Fibroblast of the aortic adventitia (primary cell): ENCODE measurements at regions not wholly inside any gene's neighbourhood (a gene's known extent, or its start where the extent isn't known, plus 50 kb on each side); places are given as distances from the start of the nearest gene placed in this dataset.

Experiments used
- DNase-seq: peaks from one replicate; pipeline ENCODE4 v3.0.0-alpha.2; 2010; ENCODE audit warnings: low read depth
- H3K4me3 ChIP-seq: 2 replicates; pipeline ENCODE4 v1.5.1; 2011; ENCODE audit warnings: low read depth, mild to moderate bottlenecking, control low read depth, low read length, moderate library complexity
- TF ChIP-seq, protein P1 (sequence below): IDR thresholded peaks from 2 replicates; pipeline ENCODE4 v1.5.1; 2011; ENCODE audit warnings: mild to moderate bottlenecking, low read length, control low read depth, inconsistent platforms; ENCODE audit not compliant: insufficient read depth

DNA sequence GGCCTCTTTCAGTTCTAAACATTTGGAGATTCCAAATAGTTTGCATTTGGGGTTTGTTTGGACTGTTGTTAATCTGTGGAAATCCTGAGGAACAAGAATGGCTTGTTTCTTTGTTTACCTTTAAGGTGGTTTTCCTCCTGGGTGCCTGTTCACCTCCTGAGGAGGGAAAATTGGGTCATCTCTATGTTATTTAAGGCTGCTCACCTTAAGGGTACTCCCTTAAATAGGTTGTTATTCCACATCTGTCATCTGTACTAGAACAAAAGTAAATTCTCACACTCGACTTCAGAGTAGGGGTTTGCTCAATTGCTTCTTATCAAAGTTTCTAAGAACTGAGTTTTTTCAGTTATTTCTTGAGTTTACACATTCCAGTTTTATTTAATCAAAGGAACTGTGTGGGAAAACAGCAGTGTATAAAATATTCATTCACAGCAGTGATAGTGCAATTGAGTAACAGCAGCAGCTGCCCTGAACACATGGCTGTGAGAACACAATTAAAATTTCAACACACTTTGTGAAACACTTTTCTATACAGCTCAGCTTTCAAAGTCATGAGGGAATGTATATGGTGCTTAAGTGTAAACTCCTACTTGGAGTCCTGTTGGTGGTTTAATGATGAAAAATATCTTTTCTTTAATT, 238.5 kb upstream of the PGRMC2 start:
- peak; percentile 66 for DNase-seq
- no peak overlapping the region for H3K4me3 ChIP-seq
- TF ChIP-seq, protein P1, sequence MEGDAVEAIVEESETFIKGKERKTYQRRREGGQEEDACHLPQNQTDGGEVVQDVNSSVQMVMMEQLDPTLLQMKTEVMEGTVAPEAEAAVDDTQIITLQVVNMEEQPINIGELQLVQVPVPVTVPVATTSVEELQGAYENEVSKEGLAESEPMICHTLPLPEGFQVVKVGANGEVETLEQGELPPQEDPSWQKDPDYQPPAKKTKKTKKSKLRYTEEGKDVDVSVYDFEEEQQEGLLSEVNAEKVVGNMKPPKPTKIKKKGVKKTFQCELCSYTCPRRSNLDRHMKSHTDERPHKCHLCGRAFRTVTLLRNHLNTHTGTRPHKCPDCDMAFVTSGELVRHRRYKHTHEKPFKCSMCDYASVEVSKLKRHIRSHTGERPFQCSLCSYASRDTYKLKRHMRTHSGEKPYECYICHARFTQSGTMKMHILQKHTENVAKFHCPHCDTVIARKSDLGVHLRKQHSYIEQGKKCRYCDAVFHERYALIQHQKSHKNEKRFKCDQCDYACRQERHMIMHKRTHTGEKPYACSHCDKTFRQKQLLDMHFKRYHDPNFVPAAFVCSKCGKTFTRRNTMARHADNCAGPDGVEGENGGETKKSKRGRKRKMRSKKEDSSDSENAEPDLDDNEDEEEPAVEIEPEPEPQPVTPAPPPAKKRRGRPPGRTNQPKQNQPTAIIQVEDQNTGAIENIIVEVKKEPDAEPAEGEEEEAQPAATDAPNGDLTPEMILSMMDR = no peak

DNA sequence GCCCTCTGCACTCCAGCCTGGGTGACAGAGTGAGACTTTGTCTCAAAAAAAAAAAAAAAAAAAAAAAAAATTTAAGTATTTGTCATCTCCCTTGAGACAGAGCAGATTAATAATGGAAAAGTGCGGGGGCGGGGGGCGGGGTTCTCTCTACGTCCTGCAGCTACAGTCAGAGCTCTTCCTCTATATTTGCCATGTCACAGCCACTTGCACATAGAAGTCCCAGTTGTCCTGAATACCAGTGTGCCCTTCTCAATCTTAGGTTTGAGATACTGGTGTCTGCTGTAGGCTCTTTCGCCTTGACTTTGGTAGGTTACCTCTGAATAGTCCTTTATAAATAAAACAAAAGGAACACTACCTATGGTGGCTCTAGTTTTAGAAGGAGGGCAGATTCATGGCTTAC, 237.8 kb upstream of the PGRMC2 start:
- peak; percentile 70 for DNase-seq
- TF ChIP-seq, protein P1 = no peak
- H3K4me3 ChIP-seq = no peak overlapping the region

DNA sequence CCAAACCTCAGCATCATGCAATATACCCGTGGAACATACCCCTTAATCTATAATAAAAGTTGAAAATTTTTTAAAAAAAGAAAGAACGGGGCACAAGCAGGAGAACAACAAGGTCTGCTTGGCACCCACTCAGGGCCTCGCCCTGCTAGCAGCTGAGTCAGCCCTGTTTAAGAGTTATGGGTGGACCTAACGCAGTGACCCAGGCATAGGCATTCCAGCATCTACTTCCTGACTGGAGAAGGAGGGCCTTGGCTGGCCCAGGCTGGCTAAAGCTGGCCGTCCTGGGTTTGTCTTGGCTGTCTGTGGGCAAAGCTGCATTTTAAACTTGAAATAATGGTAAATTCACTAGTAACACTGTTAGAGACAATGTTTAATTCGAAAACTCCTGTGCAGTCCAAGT, 236.7 kb upstream of the PGRMC2 start:
- H3K4me3 ChIP-seq = no peak overlapping the region
- DNase-seq = peak; percentile 97
- TF ChIP-seq, protein P1 = no peak

DNA sequence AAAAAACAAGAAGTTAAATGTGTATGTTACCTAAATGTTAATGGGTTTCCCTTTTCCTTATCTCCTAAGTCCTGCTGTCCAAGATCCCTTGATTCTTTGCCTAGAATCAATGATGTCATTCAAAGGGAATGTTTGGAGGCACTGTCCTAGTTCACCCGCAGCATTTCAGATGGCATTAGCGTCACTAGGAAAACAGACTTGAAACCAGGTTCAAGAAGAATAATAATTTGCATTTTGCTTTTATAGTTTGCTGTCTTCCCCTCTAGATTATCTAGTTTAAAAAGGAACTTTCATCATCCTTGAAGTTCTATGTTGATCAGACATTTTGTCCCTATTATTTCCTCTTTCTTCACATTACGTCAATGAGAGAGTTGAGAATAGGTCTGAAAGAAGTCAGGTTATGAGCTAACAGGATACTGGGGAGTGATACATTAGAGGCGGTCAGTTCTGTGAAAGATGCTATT, 234.1 kb upstream of the PGRMC2 start:
- TF ChIP-seq, protein P1 = no peak
- H3K4me3 ChIP-seq = no peak overlapping the region
- DNase-seq = peak; percentile 86

DNA sequence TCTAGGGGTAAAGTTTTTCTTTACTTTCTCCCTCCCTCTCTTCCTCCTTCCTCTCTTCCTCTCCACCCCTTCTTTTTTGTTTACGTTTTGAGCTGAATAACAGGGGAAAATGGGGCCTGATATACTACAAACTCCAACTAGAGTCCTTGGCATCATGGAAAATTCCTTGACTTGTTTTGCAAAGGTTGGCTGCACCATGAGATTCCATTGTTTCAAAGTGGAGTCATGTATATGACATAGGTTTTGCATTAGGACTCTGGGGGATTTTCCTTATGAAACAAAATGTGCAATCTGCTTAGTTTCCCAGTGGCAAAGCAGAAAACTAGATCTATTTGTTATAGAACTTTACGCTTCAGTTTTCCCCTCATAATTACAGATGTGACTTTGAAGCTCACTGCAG, 233.5 kb upstream of the PGRMC2 start:
- no peak overlapping the region for H3K4me3 ChIP-seq
- peak; percentile 89 for DNase-seq
- TF ChIP-seq, protein P1 = no peak

DNA sequence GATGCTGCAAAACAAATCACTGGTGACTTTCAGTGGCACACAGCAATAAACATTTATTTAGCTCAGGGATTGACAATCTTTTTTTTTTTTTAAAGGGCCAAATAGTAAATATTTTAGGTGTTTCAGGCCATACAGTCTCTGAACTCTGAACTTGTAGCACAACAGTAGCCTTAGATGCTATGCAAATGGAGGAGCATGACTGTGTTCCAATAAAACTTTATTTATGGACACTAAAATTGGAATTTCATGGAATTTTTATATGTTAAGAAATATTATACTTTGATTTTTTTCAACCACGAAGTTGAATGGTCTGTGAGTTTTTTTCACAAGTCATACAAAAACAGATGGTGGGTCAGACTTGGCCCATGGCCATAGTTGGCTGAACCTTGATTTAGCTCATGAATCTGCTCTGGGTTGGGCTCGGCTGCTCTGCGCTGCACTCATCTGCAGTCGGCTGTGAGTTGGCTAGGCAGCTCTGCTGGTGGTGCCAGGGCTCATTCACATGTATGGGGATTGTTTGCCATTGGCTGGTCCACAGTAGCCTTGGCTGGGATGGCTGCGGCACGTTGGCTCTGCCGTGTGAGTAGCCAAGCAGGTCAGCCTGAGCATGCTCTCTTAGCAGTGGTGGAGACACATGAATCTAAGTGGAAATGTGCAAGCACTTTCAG, 231.7 kb upstream of the PGRMC2 start:
- TF ChIP-seq, protein P1 = no peak
- peak; percentile 79 for DNase-seq
- H3K4me3 ChIP-seq = no peak overlapping the region
